Colonic mucosa (tissue), 4 donors: ENCODE measurements at regions not wholly inside any gene's neighbourhood (a gene's known extent, or its start where the extent isn't known, plus 50 kb on each side); places are given as distances from the start of the nearest gene placed in this dataset.

ENCODE experiments used
- DNase-seq: peaks from one replicate; pipeline ENCODE4 v3.0.0-alpha.2; 2020
- H3K27ac ChIP-seq: fragments of 200-600 bp; one replicate; pipeline ENCODE4 v1.8.0; 2021
- H3K27me3 ChIP-seq: fragments of 200-600 bp; one replicate; pipeline ENCODE4 v1.8.0; 2021
- H3K36me3 ChIP-seq: fragments of 200-600 bp; one replicate; pipeline ENCODE4 v1.8.0; 2021
- H3K4me1 ChIP-seq: fragments of 200-600 bp; one replicate; pipeline ENCODE4 v1.8.0; 2021; ENCODE audit warnings: mild to moderate bottlenecking
- H3K4me3 ChIP-seq: fragments of 200-600 bp; one replicate; pipeline ENCODE4 v1.8.0; 2021
- H3K9ac ChIP-seq, 2 donors: one replicate each; pipeline ENCODE4 v1.7.0; 2013; ENCODE audit warnings: control low read depth in 2 of 2, low read depth in 2 of 2, low read length in 2 of 2
- H3K9me3 ChIP-seq: fragments of 200-600 bp; one replicate; pipeline ENCODE4 v1.8.0; 2021
- intact Hi-C: fragments of 100-400 bp; cut with DNase I; formaldehyde crosslinking; loops from one replicate; pipeline ENCODE4 v1.14.1; 2022
- TF ChIP-seq, protein P1 (sequence below): fragments of 200-600 bp; IDR thresholded peaks from one replicate; pipeline ENCODE4 v1.8.0; 2022; ENCODE audit warnings: antibody characterized with exemption, mild to moderate bottlenecking
- donor health status: healthy.
- donor health status: DM: no; HTN: no; CAD: no.
- donor health status: DM: no; HTN: no; CAD: no.

GRCh38 chr2:35378791-35379190, 976.8 kb upstream of the CRIM1 start:
- no peaks in the 10 kb centered on the region for H3K36me3 ChIP-seq
- no peak overlapping the region for H3K9ac ChIP-seq
- H3K27ac ChIP-seq: no peak overlapping the region
- TF ChIP-seq, protein P1, sequence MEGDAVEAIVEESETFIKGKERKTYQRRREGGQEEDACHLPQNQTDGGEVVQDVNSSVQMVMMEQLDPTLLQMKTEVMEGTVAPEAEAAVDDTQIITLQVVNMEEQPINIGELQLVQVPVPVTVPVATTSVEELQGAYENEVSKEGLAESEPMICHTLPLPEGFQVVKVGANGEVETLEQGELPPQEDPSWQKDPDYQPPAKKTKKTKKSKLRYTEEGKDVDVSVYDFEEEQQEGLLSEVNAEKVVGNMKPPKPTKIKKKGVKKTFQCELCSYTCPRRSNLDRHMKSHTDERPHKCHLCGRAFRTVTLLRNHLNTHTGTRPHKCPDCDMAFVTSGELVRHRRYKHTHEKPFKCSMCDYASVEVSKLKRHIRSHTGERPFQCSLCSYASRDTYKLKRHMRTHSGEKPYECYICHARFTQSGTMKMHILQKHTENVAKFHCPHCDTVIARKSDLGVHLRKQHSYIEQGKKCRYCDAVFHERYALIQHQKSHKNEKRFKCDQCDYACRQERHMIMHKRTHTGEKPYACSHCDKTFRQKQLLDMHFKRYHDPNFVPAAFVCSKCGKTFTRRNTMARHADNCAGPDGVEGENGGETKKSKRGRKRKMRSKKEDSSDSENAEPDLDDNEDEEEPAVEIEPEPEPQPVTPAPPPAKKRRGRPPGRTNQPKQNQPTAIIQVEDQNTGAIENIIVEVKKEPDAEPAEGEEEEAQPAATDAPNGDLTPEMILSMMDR: no peak
- DNase-seq: no peak
- no peaks in the 10 kb centered on the region for H3K4me1 ChIP-seq
- H3K27me3 ChIP-seq: no peaks in the 10 kb centered on the region
- no peaks in the 10 kb centered on the region for H3K9me3 ChIP-seq
- intact Hi-C loops: no loop called here
- H3K4me3 ChIP-seq: no peak overlapping the region

- no peaks in the 10 kb centered on the region for H3K4me1 ChIP-seq
- TF ChIP-seq, protein P1: no peak
- intact Hi-C loops: no loop called here
- DNase-seq: no peak
- H3K27me3 ChIP-seq: no peaks in the 10 kb centered on the region
- H3K27ac ChIP-seq: no peak overlapping the region
- no peak overlapping the region for H3K4me3 ChIP-seq
- H3K9ac ChIP-seq: no peak overlapping the region
- no peaks in the 10 kb centered on the region for H3K9me3 ChIP-seq
- H3K36me3 ChIP-seq: no peaks in the 10 kb centered on the region
Observed at GRCh38 chr2:35374845-35375244, 980.7 kb upstream of the CRIM1 start.

DNA sequence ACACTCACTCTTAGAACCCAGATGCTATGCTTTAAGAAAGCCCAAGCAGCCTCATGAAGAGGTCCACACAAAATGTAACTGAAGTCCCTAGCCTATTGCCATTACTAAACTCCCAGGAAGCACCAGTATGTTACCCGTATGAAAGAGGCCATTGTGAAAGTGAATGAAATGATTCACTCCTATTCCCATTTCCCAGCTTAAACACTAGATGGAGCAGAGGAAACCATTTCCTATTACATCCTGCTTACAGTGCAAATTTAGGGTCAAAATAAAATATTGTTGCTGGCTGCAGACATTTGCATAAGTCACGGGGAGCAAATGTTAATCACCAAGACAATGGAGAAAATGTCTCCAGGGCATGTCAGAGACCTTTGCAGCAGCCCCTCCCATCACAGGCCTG, 989.7 kb upstream of the CRIM1 start:
- intact Hi-C loops: no loop called here
- no peaks in the 10 kb centered on the region for H3K36me3 ChIP-seq
- H3K4me1 ChIP-seq: no peaks in the 10 kb centered on the region
- no peaks in the 10 kb centered on the region for H3K9me3 ChIP-seq
- H3K27me3 ChIP-seq: no peaks in the 10 kb centered on the region
- no peak for DNase-seq
- no peak overlapping the region for H3K4me3 ChIP-seq
- H3K9ac ChIP-seq: no peak overlapping the region
- H3K27ac ChIP-seq: no peak overlapping the region
- TF ChIP-seq, protein P1: no peak

DNA sequence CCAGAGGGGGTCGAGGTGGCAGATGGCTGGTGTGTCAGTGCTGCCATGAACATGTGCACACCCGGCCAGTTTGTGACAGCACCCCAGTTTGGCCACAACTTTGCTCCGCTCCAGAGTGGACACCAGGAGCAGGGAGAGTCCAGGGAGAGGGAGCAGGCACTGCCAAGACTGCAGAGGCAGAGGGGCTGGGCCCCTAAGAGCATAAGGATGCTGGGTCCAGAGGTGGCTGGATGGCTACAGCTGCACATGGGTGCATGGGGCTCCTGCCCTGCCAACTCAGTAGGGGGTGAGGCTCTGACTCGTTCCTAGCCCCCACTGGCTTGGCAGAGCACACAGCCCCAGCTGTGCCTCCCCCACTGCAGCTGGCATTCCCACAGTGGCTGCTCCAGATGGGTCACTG, 999.2 kb upstream of the CRIM1 start:
- TF ChIP-seq, protein P1: no peak
- intact Hi-C loops: no loop called here
- H3K27me3 ChIP-seq: no peaks in the 10 kb centered on the region
- H3K9ac ChIP-seq: no peak overlapping the region
- no peaks in the 10 kb centered on the region for H3K36me3 ChIP-seq
- no peak for DNase-seq
- no peaks in the 10 kb centered on the region for H3K4me1 ChIP-seq
- no peaks in the 10 kb centered on the region for H3K9me3 ChIP-seq
- no peak overlapping the region for H3K27ac ChIP-seq
- H3K4me3 ChIP-seq: no peak overlapping the region

DNA sequence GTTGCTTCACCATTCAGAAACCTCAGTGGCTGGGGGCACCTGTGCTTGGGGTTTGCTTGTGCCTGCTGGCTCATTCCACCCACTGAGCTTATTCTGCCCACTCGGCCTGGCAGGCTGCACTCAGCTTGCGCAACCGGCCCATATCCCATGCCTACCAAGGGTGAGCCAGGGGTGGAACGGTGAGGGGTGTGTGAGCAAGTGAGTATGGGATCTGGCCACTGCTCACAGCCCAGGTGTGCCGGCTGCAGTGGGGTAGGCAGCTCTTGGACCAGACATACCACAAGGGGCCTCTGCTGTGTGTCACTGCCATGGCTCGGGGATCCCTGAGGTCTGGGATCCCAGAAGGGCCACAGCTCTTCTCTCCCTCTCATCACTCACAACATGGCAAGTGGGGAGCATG, 1000.5 kb upstream of the CRIM1 start:
- Histone ChIP-seq H3K27ac (no peak overlapping the region), H3K4me1 (no peaks in the 10 kb centered on the region), H3K4me3 (no peak overlapping the region), H3K9ac (no peak overlapping the region), H3K9me3 (no peaks in the 10 kb centered on the region), H3K36me3 (no peaks in the 10 kb centered on the region), H3K27me3 (no peaks in the 10 kb centered on the region)
- TF ChIP-seq, protein P1: no peak
- intact Hi-C loops: no loop called here
- no peak for DNase-seq

DNA sequence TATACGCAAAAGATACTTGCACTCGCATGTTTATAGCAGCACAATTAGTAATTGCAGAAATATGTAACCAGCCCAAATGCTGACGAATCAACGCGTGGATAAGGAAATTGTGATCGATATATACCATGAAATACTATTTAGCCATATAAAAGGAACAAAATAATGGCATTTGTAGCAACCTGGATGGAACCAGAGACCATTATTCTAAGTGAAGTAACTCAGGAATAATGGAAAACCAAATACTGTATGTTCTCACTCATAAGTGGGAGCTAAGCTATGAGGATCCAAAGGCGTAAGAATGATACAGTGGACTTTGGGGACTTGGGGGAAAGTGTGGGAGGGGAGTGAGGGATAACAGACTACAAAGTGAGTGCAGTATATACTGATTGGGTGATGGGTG, 1008.0 kb upstream of the CRIM1 start:
- TF ChIP-seq, protein P1: no peak
- Histone ChIP-seq H3K27ac (no peak overlapping the region), H3K9me3 (no peaks in the 10 kb centered on the region), H3K36me3 (no peaks in the 10 kb centered on the region), H3K27me3 (no peaks in the 10 kb centered on the region), H3K4me1 (no peaks in the 10 kb centered on the region), H3K9ac (no peak overlapping the region), H3K4me3 (no peak overlapping the region)
- intact Hi-C loops: no loop called here
- DNase-seq: no peak
